ENCODE measurements at regions not wholly inside any gene's neighbourhood (a gene's known extent, or its start where the extent isn't known, plus 50 kb on each side); places are given as distances from the start of the nearest gene placed in this dataset.

- no peak for DNase-seq
Observed at GRCh38 chr20:48194583-48194982, 409.3 kb upstream of the SULF2 start.

GRCh38 chr20:48193627-48194425 lies 408.5 kb upstream of the SULF2 start:
- DNase-seq = no peak

GRCh38 chr20:48192109-48192508 lies 406.8 kb upstream of the SULF2 start:
- no peak for DNase-seq

- DNase-seq = no peak
Observed at GRCh38 chr20:48191200-48191599, 405.9 kb upstream of the SULF2 start.

GRCh38 chr20:48190757-48191156 lies 405.5 kb upstream of the SULF2 start:
- DNase-seq = no peak

GRCh38 chr20:48189181-48189580 lies 403.9 kb upstream of the SULF2 start:
- DNase-seq = no peak

- DNase-seq = no peak
Observed at GRCh38 chr20:48187851-48188250, 402.6 kb upstream of the SULF2 start.

- no peak for DNase-seq
Observed at GRCh38 chr20:48186915-48187314, 401.6 kb upstream of the SULF2 start.

- no peak for DNase-seq
Observed at GRCh38 chr20:48186447-48186846, 401.2 kb upstream of the SULF2 start.

- no peak for DNase-seq
Observed at GRCh38 chr20:48184229-48184628, 398.9 kb upstream of the SULF2 start.

- no peak for DNase-seq
Observed at GRCh38 chr20:48181261-48181935, 396.1 kb upstream of the SULF2 start.

GRCh38 chr20:48180618-48181017 lies 395.3 kb upstream of the SULF2 start:
- no peak for DNase-seq

- DNase-seq = no peak
Observed at GRCh38 chr20:48180024-48180423, 394.7 kb upstream of the SULF2 start.

GRCh38 chr20:48178633-48179032 lies 393.4 kb upstream of the SULF2 start:
- no peak for DNase-seq

- DNase-seq = no peak
Observed at GRCh38 chr20:48177058-48177457, 391.8 kb upstream of the SULF2 start.

- no peak for DNase-seq
Observed at GRCh38 chr20:48176139-48176538, 390.9 kb upstream of the SULF2 start.

GRCh38 chr20:48175261-48175660 lies 390.0 kb upstream of the SULF2 start:
- no peak for DNase-seq

GRCh38 chr20:48172357-48172702 lies 387.0 kb upstream of the SULF2 start:
- DNase-seq = no peak

- DNase-seq = no peak
Observed at GRCh38 chr20:48171626-48172356, 386.5 kb upstream of the SULF2 start.

- DNase-seq = no peak
Observed at GRCh38 chr20:48171071-48171470, 385.8 kb upstream of the SULF2 start.

GRCh38 chr20:48170625-48171024 lies 385.3 kb upstream of the SULF2 start:
- DNase-seq = no peak

- DNase-seq = no peak
Observed at GRCh38 chr20:48169650-48170225, 384.5 kb upstream of the SULF2 start.

GRCh38 chr20:48166082-48166835 lies 381.0 kb upstream of the SULF2 start:
- no peak for DNase-seq
